PC-3 (cell line): ENCODE measurements at regions not wholly inside any gene's neighbourhood (a gene's known extent, or its start where the extent isn't known, plus 50 kb on each side); places are given as distances from the start of the nearest gene placed in this dataset.

Experiments used
- ATAC-seq: fragments of 200-7000 bp; cut with Tn5 transposase; 2 replicates; pipeline ENCODE4 v1.9.1; 2020; ENCODE audit warnings: mild to moderate bottlenecking, moderate library complexity
- BruUV-seq: library from RNA; stranded (reverse); fragments of 400-500 nt; replicated peaks from 2 replicates; lab custom pipeline; 2021; lab: Mats Ljungman, UMichigan
- CTCF ChIA-PET: fragments of 300-600 bp; sonication (Branson Sonifier 250); formaldehyde crosslinking; loops from one replicate; lab custom pipeline; 2022; ENCODE audit warnings: antibody characterized with exemption; lab: Charles Lee
- POLR2A ChIA-PET: fragments of 300-600 bp; sonication (Branson Sonifier 250); formaldehyde crosslinking; loops from one replicate; lab custom pipeline; 2022; ENCODE audit warnings: antibody characterized with exemption; ENCODE audit not compliant: unreplicated experiment; lab: Charles Lee
- DNase-seq: peaks from one replicate; pipeline ENCODE4 v3.0.0-alpha.2; 2015
- H2AFZ ChIP-seq: fragments of 300-600 bp; sonication (generic); 2 replicates; pipeline ENCODE4 v1.6.0; 2016; ENCODE audit warnings: antibody characterized with exemption, low read length
- H3F3A ChIP-seq: fragments of 300-600 bp; sonication (generic); one replicate; pipeline ENCODE4 v1.6.0; 2017; ENCODE audit warnings: antibody characterized with exemption, low read length, control low read depth, mild to moderate bottlenecking; ENCODE audit not compliant: unreplicated experiment
- H3K27ac ChIP-seq: fragments of 300-600 bp; sonication (generic); 2 replicates; pipeline ENCODE4 v1.5.1; 2016; ENCODE audit warnings: mild to moderate bottlenecking, low read length
- H3K27me3 ChIP-seq: fragments of 300-600 bp; sonication (generic); 2 replicates; pipeline ENCODE4 v1.6.1; 2016; ENCODE audit warnings: low read length, mixed read lengths
- H3K36me3 ChIP-seq: fragments of 300-600 bp; sonication (generic); 2 replicates; pipeline ENCODE4 v1.6.1; 2016; ENCODE audit warnings: low read depth, mixed run types, low read length, mixed read lengths
- H3K4me1 ChIP-seq: fragments of 300-600 bp; sonication (generic); 2 replicates; pipeline ENCODE4 v1.5.1; 2016; ENCODE audit warnings: low read length; ENCODE audit not compliant: insufficient read depth
- H3K4me2 ChIP-seq: fragments of 300-600 bp; sonication (generic); 2 replicates; pipeline ENCODE4 v1.6.0; 2016; ENCODE audit warnings: low read length
- H3K4me3 ChIP-seq: fragments of 300-600 bp; sonication (generic); 2 replicates; pipeline ENCODE4 v1.5.1; 2016; ENCODE audit warnings: mild to moderate bottlenecking, low read length, mixed read lengths
- H3K79me2 ChIP-seq: fragments of 300-600 bp; sonication (generic); 2 replicates; pipeline ENCODE4 v1.6.1; 2017; ENCODE audit warnings: low read length, mixed read lengths
- H3K9ac ChIP-seq: fragments of 300-600 bp; sonication (generic); 2 replicates; pipeline ENCODE4 v1.6.0; 2016; ENCODE audit warnings: mild to moderate bottlenecking, low read length
- H3K9me2 ChIP-seq: fragments of 300-600 bp; sonication (generic); replicated peaks from 2 replicates; pipeline ENCODE4 v1.6.1; 2016; ENCODE audit warnings: mixed run types, low read length, mixed read lengths
- H3K9me3 ChIP-seq: fragments of 300-600 bp; sonication (generic); 2 replicates; pipeline ENCODE4 v1.6.1; 2016; ENCODE audit warnings: low read length, mixed read lengths
- H4K20me1 ChIP-seq: fragments of 300-600 bp; sonication (generic); 2 replicates; pipeline ENCODE4 v1.6.1; 2016; ENCODE audit warnings: low read length, mixed read lengths
- EZH2 ChIP-seq: fragments of 300-600 bp; sonication (generic); IDR thresholded peaks from one replicate; pipeline ENCODE4 v1.6.1; 2017; ENCODE audit warnings: antibody characterized with exemption, mild to moderate bottlenecking, low read length; ENCODE audit not compliant: unreplicated experiment
- EZH2phosphoT487 ChIP-seq: fragments of 300-600 bp; sonication (generic); IDR thresholded peaks from 2 replicates; pipeline ENCODE4 v1.6.1; 2018; ENCODE audit warnings: mild to moderate bottlenecking, antibody characterized with exemption, low read length, borderline replicate concordance
- intact Hi-C: fragments of 100-400 bp; cut with micrococcal nuclease; formaldehyde crosslinking; loops from 2 replicates; pipeline ENCODE4 v1.9.0; 2023
- TF ChIP-seq, protein P1 (sequence below): fragments of 300-600 bp; sonication (generic); conservative IDR thresholded peaks from 2 replicates; pipeline ENCODE4 v1.5.1; 2017; ENCODE audit warnings: antibody characterized with exemption, low read depth, mild to moderate bottlenecking, low read length

GRCh38 chr3:24830230-24831152, 335.8 kb upstream of the THRB start:
- H3K27me3 ChIP-seq: peaks cover 78% of the 10 kb centered on the region
- no peaks in the 10 kb centered on the region for H4K20me1 ChIP-seq
- BruUV-seq: no TSS peak
- no peaks in the 10 kb centered on the region for H3K79me2 ChIP-seq
- POLR2A ChIA-PET: no interaction called here
- H3F3A ChIP-seq: no peaks in the 10 kb centered on the region
- TF ChIP-seq EZH2phosphoT487 (no peak), EZH2 (no peak)
- TF ChIP-seq, protein P1, sequence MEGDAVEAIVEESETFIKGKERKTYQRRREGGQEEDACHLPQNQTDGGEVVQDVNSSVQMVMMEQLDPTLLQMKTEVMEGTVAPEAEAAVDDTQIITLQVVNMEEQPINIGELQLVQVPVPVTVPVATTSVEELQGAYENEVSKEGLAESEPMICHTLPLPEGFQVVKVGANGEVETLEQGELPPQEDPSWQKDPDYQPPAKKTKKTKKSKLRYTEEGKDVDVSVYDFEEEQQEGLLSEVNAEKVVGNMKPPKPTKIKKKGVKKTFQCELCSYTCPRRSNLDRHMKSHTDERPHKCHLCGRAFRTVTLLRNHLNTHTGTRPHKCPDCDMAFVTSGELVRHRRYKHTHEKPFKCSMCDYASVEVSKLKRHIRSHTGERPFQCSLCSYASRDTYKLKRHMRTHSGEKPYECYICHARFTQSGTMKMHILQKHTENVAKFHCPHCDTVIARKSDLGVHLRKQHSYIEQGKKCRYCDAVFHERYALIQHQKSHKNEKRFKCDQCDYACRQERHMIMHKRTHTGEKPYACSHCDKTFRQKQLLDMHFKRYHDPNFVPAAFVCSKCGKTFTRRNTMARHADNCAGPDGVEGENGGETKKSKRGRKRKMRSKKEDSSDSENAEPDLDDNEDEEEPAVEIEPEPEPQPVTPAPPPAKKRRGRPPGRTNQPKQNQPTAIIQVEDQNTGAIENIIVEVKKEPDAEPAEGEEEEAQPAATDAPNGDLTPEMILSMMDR: no peak
- H3K36me3 ChIP-seq: no peaks in the 10 kb centered on the region
- CTCF ChIA-PET: no interaction called here
- H3K4me2 ChIP-seq: 0 out of 2 replicates have a peak overlapping the region, but pooled peaks have one; percentile 13
- no peaks in the 10 kb centered on the region for H3K4me1 ChIP-seq
- H3K9me2 ChIP-seq: no peaks in the 10 kb centered on the region
- intact Hi-C loops: no loop called here
- H3K9ac ChIP-seq: no peak overlapping the region
- 0 out of 2 replicates have a peak overlapping the region, but pooled peaks have one; percentile 51 for H2AFZ ChIP-seq
- no peaks in the 10 kb centered on the region for H3K9me3 ChIP-seq
- no peak overlapping the region for H3K4me3 ChIP-seq
- no peak for ATAC-seq
- H3K27ac ChIP-seq: no peak overlapping the region
- no peak for DNase-seq

GRCh38 chr3:24831221-24831620, 336.6 kb upstream of the THRB start:
- TF ChIP-seq, protein P1: no peak
- TF ChIP-seq EZH2 (no peak), EZH2phosphoT487 (no peak)
- no TSS peak for BruUV-seq

GRCh38 chr3:24832891-24833290, 338.2 kb upstream of the THRB start:
- H3K4me1 ChIP-seq: no peaks in the 10 kb centered on the region
- BruUV-seq: no TSS peak
- CTCF ChIA-PET: no interaction called here
- no peak overlapping the region for H3K4me2 ChIP-seq
- no peak overlapping the region for H2AFZ ChIP-seq
- intact Hi-C loops: no loop called here
- no peaks in the 10 kb centered on the region for H3K79me2 ChIP-seq
- no peaks in the 10 kb centered on the region for H3K9me3 ChIP-seq
- H3K4me3 ChIP-seq: no peak overlapping the region
- ATAC-seq: no peak
- no peak for DNase-seq
- POLR2A ChIA-PET: no interaction called here
- H3K9ac ChIP-seq: no peak overlapping the region
- H3K9me2 ChIP-seq: no peaks in the 10 kb centered on the region
- TF ChIP-seq EZH2 (no peak), EZH2phosphoT487 (no peak)
- TF ChIP-seq, protein P1: no peak
- no peaks in the 10 kb centered on the region for H3F3A ChIP-seq
- peaks cover 72% of the 10 kb centered on the region for H3K27me3 ChIP-seq
- no peak overlapping the region for H3K27ac ChIP-seq
- H3K36me3 ChIP-seq: no peaks in the 10 kb centered on the region
- H4K20me1 ChIP-seq: no peaks in the 10 kb centered on the region

More at GRCh38 chr3:24831221-24831620, 336.6 kb upstream of the THRB start:
- no peaks in the 10 kb centered on the region for H3K9me3 ChIP-seq
- H2AFZ ChIP-seq: no peak overlapping the region
- no peaks in the 10 kb centered on the region for H3K4me1 ChIP-seq
- POLR2A ChIA-PET: no interaction called here
- ATAC-seq (no peak), DNase-seq (no peak)
- H3K9ac ChIP-seq: no peak overlapping the region
- no peak overlapping the region for H3K4me3 ChIP-seq
- no peak overlapping the region for H3K27ac ChIP-seq
- no peaks in the 10 kb centered on the region for H3K79me2 ChIP-seq
- CTCF ChIA-PET: no interaction called here
- H4K20me1 ChIP-seq: no peaks in the 10 kb centered on the region
- no peak overlapping the region for H3K4me2 ChIP-seq
- H3K36me3 ChIP-seq: no peaks in the 10 kb centered on the region
- no peaks in the 10 kb centered on the region for H3K9me2 ChIP-seq
- intact Hi-C loops: no loop called here
- H3K27me3 ChIP-seq: peaks cover 75% of the 10 kb centered on the region
- H3F3A ChIP-seq: no peaks in the 10 kb centered on the region
